ENCODE measurements at regions not wholly inside any gene's neighbourhood (a gene's known extent, or its start where the extent isn't known, plus 50 kb on each side); places are given as distances from the start of the nearest gene placed in this dataset.

DNA sequence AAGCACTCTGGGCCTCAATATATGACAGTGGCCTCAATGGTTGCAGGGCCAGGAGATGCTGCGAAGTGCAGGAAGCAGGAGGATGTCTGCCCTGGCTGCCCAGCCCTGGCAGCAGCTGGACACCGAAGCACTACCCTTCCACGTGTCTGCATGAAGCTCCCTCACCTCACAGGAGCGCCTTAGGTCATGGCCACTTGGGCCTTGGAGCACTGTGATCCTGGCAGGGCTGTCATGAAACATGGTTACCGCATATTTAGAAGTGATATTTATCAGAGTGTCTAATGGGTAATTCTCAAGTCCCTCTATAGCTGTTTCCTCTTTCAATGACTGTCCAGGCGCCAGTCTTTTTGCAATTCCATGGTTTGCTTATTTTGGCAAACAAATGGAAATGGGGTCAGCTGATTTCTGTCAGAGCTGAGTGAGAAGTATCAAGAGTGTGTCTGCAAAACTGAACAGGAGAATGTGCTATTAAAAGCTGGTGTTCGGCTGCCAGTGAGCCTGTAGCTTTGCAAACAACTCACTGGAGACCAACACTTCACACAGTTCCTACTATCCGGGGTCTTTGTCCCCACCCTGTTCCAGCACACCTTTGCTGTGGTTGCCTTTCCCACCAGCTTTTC lies 285.9 kb downstream of the KIF4B start:
- no peak overlapping the region for H3K27ac Mint-ChIP-seq
- peaks cover 22% of the 10 kb centered on the region for H3K9me3 Mint-ChIP-seq
- H3K36me3 Mint-ChIP-seq (ENCODE audit: low read depth): no peaks in the 10 kb centered on the region
- no peak overlapping the region for H3K4me3 Mint-ChIP-seq
- TF ChIP-seq, protein P1, sequence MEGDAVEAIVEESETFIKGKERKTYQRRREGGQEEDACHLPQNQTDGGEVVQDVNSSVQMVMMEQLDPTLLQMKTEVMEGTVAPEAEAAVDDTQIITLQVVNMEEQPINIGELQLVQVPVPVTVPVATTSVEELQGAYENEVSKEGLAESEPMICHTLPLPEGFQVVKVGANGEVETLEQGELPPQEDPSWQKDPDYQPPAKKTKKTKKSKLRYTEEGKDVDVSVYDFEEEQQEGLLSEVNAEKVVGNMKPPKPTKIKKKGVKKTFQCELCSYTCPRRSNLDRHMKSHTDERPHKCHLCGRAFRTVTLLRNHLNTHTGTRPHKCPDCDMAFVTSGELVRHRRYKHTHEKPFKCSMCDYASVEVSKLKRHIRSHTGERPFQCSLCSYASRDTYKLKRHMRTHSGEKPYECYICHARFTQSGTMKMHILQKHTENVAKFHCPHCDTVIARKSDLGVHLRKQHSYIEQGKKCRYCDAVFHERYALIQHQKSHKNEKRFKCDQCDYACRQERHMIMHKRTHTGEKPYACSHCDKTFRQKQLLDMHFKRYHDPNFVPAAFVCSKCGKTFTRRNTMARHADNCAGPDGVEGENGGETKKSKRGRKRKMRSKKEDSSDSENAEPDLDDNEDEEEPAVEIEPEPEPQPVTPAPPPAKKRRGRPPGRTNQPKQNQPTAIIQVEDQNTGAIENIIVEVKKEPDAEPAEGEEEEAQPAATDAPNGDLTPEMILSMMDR (IDR thresholded peaks at IDR 0.05): no peak
- H3K4me1 Mint-ChIP-seq (ENCODE audit: low read depth): no peaks in the 10 kb centered on the region
- no peak for DNase-seq
- H3K27me3 Mint-ChIP-seq (ENCODE audit: insufficient read depth): no peaks in the 10 kb centered on the region

DNA sequence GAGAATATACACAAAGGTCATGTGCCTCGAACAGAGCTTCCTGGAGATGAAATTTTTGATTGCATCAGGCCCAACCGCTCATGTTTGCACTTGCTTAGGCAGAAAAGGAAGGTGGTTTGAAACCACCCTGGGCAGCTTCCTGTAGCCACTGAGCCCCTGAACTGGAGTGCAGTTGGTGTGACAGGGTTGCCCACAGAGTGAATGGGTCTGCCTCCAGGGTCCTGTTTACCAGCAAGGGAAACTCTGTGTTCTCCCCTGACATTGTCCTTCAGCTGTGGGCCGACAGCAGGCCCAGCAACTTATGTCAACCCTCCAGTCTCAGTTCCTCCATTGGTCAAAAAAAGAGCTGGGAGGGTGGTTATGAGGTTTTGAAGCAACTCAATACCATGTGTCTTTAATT lies 289.6 kb downstream of the KIF4B start:
- H3K4me3 Mint-ChIP-seq: no peak overlapping the region
- no peak for DNase-seq
- TF ChIP-seq, protein P1 (IDR thresholded peaks at IDR 0.05): no peak
- peaks cover 47% of the 10 kb centered on the region for H3K9me3 Mint-ChIP-seq
- no peak overlapping the region for H3K27ac Mint-ChIP-seq
- H3K36me3 Mint-ChIP-seq (ENCODE audit: low read depth): no peaks in the 10 kb centered on the region
- no peaks in the 10 kb centered on the region for H3K4me1 Mint-ChIP-seq (ENCODE audit: low read depth)
- no peaks in the 10 kb centered on the region for H3K27me3 Mint-ChIP-seq (ENCODE audit: insufficient read depth)

DNA sequence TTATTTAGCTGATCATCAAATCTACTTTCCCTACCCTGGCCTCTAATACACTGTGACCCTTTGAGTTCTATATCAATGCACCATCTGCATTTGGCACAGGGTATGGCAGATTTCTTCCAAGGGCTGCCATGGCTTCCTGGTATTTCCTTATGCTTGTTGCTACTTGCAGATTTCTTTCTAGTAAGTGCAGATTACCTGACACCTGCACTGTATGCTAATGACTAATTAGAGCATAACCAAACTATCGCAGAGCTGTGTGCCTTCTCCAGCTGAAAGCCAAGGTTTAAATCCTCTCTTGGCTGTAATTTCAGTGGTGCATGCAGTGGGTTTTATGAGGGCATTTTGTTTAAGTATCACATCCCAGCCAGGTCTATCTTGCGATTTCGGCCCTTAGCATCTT lies 293.7 kb downstream of the KIF4B start:
- peaks cover 53% of the 10 kb centered on the region for H3K9me3 Mint-ChIP-seq
- H3K27ac Mint-ChIP-seq: no peak overlapping the region
- TF ChIP-seq, protein P1 (IDR thresholded peaks at IDR 0.05): no peak
- no peak overlapping the region for H3K4me3 Mint-ChIP-seq
- no peaks in the 10 kb centered on the region for H3K36me3 Mint-ChIP-seq (ENCODE audit: low read depth)
- no peaks in the 10 kb centered on the region; the same call in 1 of the 2 replicates for H3K27me3 Mint-ChIP-seq (ENCODE audit: insufficient read depth)
- no peak for DNase-seq
- no peaks in the 10 kb centered on the region for H3K4me1 Mint-ChIP-seq (ENCODE audit: low read depth)

DNA sequence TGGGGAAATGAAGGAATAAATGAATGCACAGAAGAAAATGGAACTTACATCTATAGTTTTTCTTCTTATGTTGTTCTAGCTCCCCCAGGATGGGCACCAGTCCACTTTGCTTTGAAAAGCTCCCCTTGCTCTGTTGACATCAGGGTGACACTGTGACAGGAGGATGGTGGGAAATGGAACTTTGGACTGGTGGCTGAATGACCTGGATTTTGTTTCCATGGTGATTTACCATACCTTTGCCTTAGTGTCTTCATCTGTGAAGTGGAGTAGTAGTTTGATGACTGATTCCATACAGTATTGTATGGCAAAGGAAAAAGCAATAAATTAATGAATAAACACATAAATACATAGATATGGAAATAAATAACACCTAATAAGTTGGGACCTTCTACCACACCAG lies 294.7 kb downstream of the KIF4B start:
- DNase-seq: no peak
- TF ChIP-seq, protein P1 (IDR thresholded peaks at IDR 0.05): no peak
- Mint-ChIP-seq H3K36me3 (ENCODE audit: low read depth) (no peaks in the 10 kb centered on the region), H3K27ac (no peak overlapping the region), H3K4me1 (ENCODE audit: low read depth) (no peaks in the 10 kb centered on the region), H3K4me3 (no peak overlapping the region), H3K9me3 (peaks cover 58% of the 10 kb centered on the region), H3K27me3 (ENCODE audit: insufficient read depth) (no peaks in the 10 kb centered on the region; the same call in 1 of the 2 replicates)

DNA sequence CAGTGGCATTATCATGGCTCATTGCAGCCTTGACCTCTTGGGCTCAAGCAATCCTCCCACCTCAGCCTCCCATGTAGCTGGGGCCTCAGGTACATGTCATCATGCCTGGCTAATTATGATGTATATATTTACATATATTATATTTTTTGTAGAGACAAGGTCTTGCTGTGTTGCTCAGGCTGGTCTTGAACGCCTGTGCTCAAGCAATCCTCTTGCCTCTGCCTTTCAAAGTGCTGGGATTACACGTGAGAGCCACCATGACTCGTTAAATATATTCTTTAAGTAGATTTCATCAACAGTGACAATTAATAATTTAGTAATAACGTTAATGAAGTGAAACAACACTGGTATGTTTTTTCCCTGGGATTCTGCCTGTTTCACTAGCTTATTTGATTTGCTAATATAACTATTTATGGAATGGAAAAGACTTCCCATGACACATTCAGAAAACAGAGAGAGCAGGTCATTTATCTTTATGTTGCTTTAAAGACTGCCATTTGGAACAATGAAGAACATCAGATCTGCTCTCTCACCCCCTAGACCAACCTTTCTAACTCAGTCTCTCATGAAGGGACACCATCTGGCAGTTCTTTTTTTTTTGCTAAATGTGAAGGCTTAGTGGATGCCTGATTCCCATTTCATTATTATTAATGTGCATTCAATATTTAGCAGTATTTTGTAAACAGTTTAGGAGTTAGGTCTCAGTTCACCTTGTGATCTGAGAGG lies 295.6 kb downstream of the KIF4B start:
- H3K36me3 Mint-ChIP-seq (ENCODE audit: low read depth): no peaks in the 10 kb centered on the region
- no peak overlapping the region for H3K27ac Mint-ChIP-seq
- TF ChIP-seq, protein P1 (IDR thresholded peaks at IDR 0.05): no peak
- peaks cover 52% of the 10 kb centered on the region for H3K9me3 Mint-ChIP-seq
- no peak overlapping the region for H3K4me3 Mint-ChIP-seq
- no peak for DNase-seq
- no peaks in the 10 kb centered on the region; the same call in 1 of the 2 replicates for H3K27me3 Mint-ChIP-seq (ENCODE audit: insufficient read depth)
- no peaks in the 10 kb centered on the region for H3K4me1 Mint-ChIP-seq (ENCODE audit: low read depth)
